ENCODE measurements at regions not wholly inside any gene's neighbourhood (a gene's known extent, or its start where the extent isn't known, plus 50 kb on each side); places are given as distances from the start of the nearest gene placed in this dataset.

GRCh38 chr7:38330861-38331621, 57.6 kb upstream of the TARP start (continued):
- TF ChIP-seq, protein P1, sequence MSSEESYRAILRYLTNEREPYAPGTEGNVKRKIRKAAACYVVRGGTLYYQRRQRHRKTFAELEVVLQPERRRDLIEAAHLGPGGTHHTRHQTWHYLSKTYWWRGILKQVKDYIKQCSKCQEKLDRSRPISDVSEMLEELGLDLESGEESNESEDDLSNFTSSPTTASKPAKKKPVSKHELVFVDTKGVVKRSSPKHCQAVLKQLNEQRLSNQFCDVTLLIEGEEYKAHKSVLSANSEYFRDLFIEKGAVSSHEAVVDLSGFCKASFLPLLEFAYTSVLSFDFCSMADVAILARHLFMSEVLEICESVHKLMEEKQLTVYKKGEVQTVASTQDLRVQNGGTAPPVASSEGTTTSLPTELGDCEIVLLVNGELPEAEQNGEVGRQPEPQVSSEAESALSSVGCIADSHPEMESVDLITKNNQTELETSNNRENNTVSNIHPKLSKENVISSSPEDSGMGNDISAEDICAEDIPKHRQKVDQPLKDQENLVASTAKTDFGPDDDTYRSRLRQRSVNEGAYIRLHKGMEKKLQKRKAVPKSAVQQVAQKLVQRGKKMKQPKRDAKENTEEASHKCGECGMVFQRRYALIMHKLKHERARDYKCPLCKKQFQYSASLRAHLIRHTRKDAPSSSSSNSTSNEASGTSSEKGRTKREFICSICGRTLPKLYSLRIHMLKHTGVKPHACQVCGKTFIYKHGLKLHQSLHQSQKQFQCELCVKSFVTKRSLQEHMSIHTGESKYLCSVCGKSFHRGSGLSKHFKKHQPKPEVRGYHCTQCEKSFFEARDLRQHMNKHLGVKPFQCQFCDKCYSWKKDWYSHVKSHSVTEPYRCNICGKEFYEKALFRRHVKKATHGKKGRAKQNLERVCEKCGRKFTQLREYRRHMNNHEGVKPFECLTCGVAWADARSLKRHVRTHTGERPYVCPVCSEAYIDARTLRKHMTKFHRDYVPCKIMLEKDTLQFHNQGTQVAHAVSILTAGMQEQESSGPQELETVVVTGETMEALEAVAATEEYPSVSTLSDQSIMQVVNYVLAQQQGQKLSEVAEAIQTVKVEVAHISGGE (CRISPR knock-in tag; IDR thresholded peaks at IDR 0.05): 0 out of 6 replicates have a peak, but pooled peaks of 1 of the 3 experiments have one; percentile 30
- TF ChIP-seq SMAD3 (CRISPR knock-in tag; conservative IDR thresholded peaks at IDR 0.05): no peak
- no peak for TF ChIP-seq GATA2 (CRISPR knock-in tag; IDR thresholded peaks at IDR 0.05)
- TF ChIP-seq TEAD4 (IDR thresholded peaks at IDR 0.05; ENCODE audit: low read length): peak; percentile 7; the same call in 1 of the 2 replicates
- no peak for TF ChIP-seq TEAD4 (CRISPR knock-in tag; IDR thresholded peaks at IDR 0.05; ENCODE audit: borderline replicate concordance)

GRCh38 chr7:38330039-38330438, 56.6 kb upstream of the TARP start:
- intact Hi-C loops (cut with micrococcal nuclease) (no loop called here), in situ Hi-C loops (cut with MboI) (loop anchor here (10.0 kb wide), 1 partner anchor 225 kb away; no protein-coding TSS in a partner anchor)
- Histone ChIP-seq H3K79me2 (ENCODE audit: control insufficient read depth, insufficient read depth, low read length) (no peaks in the 10 kb centered on the region), H3K27me3 (ENCODE audit: control insufficient read depth in 2 of 2, insufficient read depth in 2 of 2, low read length in 2 of 2) (no peaks in the 10 kb centered on the region), H3K9ac (ENCODE audit: insufficient read depth in 1 of 2, low read depth in 2 of 2, low read length in 2 of 2) (no peak overlapping the region), H3K4me1 (replicated peaks in 1 of 2; ENCODE audit: control insufficient read depth in 2 of 2, insufficient read depth in 2 of 2, low read length in 2 of 2) (peaks cover 6 to 24% of the 10 kb centered on the region in 2 experiments; a peak in 4 of 5 replicates), H3K36me3 (ENCODE audit: control insufficient read depth, insufficient read depth, low read length) (no peaks in the 10 kb centered on the region), H4K20me1 (replicated peaks; ENCODE audit: control insufficient read depth, insufficient read depth, low read length) (no peaks in the 10 kb centered on the region), H3K9me3 (replicated peaks; ENCODE audit: control insufficient read depth, insufficient read depth, low read depth, low read length) (no peaks in the 10 kb centered on the region), H2AFZ (ENCODE audit: low read depth, low read length) (peak overlapping the region; percentile 95), H3K4me2 (ENCODE audit: insufficient read depth, low read length) (no peak overlapping the region), H3K9me1 (ENCODE audit: control insufficient read depth, insufficient read depth, low read length) (no peaks in the 10 kb centered on the region), H3K4me3 (no peak overlapping the region), H3K27ac (ENCODE audit: extremely low read depth, low read depth, low read length) (no peak overlapping the region)
- FAIRE-seq (no peak), ATAC-seq (no peak), DNase-seq (ENCODE audit: extremely low read depth in 1 of 4, low spot score in 3 of 4) (no peak)
- POLR2A ChIA-PET: interaction anchor here (0.8 to 2.1 kb wide), 3 partner anchors 11 to 19 kb away, joined by 4 to 11 read pairs (median 5); no protein-coding TSS in a partner anchor
- TF ChIP-seq SMC3 (conservative IDR thresholded peaks at IDR 0.05; ENCODE audit: insufficient read depth, low read depth, low read length) (no peak), CC2D1A (IDR thresholded peaks at IDR 0.05) (no peak), ZNF143 (CRISPR knock-in tag; IDR thresholded peaks at IDR 0.05) (no peak)
- TF ChIP-seq, protein P2, sequence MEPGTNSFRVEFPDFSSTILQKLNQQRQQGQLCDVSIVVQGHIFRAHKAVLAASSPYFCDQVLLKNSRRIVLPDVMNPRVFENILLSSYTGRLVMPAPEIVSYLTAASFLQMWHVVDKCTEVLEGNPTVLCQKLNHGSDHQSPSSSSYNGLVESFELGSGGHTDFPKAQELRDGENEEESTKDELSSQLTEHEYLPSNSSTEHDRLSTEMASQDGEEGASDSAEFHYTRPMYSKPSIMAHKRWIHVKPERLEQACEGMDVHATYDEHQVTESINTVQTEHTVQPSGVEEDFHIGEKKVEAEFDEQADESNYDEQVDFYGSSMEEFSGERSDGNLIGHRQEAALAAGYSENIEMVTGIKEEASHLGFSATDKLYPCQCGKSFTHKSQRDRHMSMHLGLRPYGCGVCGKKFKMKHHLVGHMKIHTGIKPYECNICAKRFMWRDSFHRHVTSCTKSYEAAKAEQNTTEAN (CRISPR knock-in tag; IDR thresholded peaks at IDR 0.05): no peak
- no TSS peak for BruUV-seq (replicated peaks)
- CTCF ChIA-PET (ENCODE audit: low intra/inter-chr PET ratio): interaction anchor here (0.7 kb wide), 1 partner anchor 106 kb away, joined by 3 read pairs; no protein-coding TSS in a partner anchor
- WGBS (ENCODE audit: insufficient coverage, low coverage, missing lambda C conversion rate): 80% methylated on average over 2 of the region's 2 CpGs
